HG02588 (cell line): ENCODE measurements at regions not wholly inside any gene's neighbourhood (a gene's known extent, or its start where the extent isn't known, plus 50 kb on each side); places are given as distances from the start of the nearest gene placed in this dataset.

Source experiments
- ATAC-seq: cut with Tn5 transposase; IDR thresholded peaks from one replicate; pipeline ENCODE4 v1.9.1; 2021; ENCODE audit warnings: mild to moderate bottlenecking, moderate library complexity; ENCODE audit not compliant: unreplicated experiment

DNA sequence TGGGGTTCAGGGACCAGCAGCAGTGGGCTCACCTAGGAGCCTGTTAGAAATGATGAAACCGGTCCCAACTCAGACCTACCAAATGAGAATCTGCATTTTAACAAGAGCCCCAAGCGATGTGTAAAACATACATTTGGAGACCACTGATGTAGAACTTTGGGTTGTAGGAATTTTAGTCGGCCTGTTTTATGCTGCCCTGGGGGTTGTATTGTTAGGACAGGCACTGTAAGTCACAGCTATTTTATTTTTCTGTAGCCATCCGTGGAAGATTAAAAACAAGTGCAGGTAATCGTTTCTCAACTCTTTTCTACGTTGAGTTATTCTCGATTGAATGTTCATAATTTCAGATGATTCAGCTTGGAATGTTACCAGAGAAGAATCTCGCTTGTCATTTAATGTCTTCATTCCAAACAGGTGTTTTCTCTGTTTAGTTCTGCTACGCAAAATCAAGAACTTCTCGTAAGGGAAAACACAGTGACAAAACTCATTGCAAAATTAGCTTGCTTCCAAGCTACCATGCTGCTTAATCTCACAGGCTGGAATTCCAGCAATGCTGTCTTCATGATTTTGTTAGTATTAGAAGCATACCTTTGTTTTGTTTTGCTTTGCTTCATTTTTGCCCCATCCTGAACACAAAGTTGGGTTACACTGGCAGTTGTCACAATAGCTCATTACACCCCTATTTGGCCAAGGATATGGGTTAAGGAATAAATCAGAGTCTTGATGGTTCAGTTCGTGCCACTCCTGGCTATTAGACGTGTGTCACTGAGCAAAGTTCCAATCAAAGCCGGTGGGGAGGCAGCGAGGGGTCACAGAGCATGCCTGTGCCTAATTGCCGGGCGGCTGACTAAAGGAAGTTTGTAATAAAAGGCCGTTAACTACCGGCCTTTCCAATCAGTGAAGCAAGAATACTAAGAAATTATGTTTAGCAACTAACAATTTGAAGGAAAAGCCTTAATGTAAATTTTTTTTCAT is 676.9 kb downstream of the GATA3 start:
- ATAC-seq, result no peak

DNA sequence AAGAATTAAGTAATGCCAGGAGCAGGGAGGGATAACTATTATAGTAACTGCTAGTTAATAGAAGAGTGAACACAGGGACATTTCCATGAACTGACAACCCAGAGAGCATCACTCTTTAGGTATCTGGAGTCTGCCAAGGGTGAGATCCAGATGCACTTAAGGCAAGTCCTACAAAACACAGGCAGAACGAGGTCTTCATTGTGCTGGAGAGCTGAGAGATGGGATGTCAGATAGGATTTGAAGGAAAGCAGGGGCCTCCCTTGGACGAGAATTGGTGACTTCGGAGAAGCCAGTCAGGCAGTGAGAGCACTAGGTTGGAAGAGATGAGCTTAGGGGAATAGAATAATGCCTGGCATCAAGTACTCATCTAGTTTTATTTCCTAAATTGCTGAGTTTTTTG is 684.5 kb downstream of the GATA3 start:
- ATAC-seq, result no peak

DNA sequence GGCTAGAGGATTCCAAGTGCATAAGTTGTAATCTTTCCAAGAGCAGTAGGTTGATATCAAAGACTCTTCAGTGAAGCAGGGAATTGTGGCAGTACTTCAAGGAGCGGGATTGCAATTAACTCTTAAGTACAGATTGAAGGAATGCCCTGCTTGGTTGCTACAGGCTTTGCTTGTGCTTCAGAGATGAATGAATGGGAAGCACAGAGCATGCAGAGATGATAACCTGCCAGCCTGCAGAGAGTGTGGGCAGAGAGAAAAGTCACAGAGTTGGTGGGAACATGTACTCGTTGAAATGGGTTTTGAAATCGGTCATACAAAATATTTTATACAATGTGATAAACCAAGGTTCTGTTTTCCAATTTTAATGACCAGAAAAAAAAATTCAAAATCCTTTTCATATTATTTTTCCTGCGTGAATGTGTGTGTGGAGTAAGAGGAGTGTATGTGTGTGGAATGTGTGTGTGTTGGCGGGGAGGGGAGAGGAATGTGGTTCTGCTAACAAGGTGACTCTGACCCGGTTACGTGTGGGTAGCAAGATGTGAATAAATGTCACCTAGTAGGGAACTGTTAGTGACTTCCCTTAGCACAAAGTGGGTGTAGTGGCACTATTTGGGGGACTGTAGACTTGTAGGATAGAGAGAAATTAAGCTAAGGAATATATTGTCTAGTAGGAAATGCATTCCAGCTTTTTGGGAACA is 697.8 kb downstream of the GATA3 start:
- ATAC-seq, result no peak

DNA sequence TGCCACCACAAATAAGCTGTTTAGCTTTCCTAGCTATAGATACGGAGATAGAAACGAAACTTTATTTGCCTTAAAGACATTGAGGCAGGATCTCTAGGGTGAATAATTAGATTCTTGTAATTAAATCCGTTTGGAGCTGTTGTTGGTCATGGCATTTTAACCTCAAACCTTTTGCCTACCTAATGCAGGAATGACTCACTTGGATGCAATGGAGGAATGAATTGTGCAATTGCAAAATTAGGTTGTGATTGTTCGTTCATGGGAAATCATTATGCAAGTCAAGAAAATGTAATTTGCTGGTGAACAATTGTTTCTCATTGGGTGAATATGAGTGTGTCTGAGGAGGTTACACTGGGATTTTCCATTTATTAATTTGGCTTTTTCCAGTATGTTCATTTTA is 703.5 kb downstream of the GATA3 start:
- ATAC-seq, result no peak

DNA sequence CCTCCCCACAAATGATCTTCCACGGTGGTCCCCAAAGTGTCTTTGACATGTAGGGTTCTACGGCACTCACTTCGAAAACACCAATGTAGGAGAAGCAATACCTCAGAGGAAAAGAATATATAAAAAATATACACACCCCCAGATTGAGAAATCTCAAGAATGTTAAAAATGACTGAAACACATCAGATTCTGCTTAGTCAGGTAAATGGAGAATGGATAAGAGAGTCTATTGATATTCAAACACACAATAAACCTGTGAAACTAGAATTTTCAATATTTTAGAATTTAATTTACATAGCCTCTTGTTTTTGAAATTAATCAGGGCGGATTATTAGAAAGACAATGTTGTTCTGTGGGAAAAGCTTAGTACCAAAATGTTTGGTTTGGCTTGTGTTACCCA is 712.4 kb downstream of the GATA3 start:
- no peak for ATAC-seq

DNA sequence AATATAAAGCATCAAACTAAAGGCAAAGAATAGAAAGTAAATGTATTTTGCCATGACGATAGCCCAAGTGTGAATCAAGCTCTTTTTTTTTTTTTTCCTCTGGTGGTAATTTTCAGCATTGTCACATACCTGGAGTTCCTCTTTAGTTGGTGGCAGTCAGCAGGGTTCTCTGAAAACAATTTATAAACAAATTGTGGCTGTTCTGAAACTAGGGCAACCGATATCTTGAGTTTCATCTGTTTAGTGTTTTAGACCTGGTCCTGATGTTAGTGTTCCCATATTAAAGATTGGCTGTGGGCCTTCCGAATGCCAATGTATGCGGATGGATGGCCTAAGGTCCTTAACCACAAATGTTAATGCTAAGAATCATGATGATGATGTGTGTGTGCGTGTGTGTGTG is 713.1 kb downstream of the GATA3 start:
- no peak for ATAC-seq

DNA sequence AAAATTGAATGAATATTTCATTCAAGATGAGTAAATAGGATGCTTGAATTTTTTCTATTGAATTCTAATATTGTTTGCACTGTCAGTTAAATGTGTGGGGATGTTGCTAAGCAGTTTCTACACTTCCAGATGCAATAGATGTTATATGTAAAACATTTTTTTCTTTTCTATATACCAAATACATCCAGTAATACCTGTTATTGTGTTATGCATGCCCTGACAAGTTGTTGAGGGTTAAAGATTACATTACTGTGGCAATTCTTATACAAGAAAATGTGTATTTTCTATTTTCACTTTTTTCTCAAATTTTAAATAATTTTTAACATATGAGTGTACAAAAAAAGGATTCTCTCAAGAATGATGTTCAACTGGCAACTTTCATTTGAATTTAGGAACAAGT is 713.9 kb downstream of the GATA3 start:
- no peak for ATAC-seq

DNA sequence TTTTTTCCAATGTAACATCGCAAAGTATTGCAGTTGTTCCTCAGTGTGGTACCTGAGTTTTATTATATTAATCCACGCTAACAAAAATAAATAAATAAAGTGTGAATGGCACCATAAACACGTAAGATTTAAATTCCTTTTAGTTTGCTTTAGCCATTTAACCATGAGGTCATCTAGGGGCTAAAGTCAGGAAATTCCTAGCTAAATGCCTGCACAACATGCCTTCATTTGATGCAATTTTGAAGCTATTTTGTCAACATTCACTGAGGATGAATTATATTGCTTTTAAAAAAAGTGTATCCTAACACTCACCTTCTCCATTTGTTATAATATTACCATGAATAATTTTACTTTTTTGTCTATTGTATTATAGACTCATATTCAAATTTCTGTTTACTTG is 714.4 kb downstream of the GATA3 start:
- no peak for ATAC-seq

DNA sequence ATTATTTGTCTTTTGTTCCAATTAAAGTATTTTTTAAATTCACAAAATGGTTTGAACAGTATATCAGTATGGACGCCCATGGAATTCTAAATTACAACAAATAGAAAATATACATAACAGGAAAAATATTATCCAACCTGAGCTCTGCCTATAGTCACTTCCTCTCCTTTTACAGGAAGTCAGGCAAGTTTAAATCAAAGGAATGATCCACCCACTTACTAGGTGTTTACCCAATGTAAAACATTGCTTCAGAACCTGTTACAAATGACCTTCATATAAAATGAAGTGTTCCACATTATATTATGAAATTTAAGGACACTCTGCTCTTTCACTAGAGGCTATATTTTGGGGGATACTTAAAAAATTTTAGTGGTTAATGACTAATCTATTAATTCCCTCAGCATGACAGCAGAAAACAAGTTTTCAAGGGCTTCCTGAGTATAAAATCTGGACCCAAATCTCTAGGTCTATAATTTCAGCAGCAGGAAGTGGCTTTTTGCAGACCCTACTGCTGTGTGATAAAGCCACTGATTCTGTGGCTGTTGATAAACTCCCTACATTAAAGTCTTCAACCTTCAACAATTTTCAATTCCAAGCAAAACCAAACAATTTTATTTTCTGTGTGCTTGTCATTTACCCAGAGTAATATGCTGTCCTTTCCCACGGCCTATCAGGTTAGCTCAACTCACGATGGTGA is 722.6 kb downstream of the GATA3 start:
- ATAC-seq, result no peak

DNA sequence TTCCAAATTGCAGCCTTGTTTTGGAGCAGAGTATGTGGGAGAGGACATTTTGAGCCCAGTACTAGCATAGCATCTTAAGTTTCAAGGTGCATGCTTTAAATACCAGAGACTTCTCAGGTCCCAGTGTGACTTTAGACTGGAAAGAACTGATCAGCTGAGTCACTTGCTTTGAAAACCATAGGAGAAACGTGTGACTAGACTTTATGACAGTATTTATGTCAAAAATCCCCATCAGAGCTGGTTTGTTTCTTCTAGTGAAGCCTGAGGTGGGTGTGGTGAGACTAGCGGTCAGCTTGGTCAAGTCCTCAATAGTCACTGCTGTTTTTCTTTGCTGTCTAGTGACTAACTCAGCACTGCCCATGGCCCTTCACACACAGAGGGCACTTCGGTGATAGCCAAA is 724.2 kb downstream of the GATA3 start:
- ATAC-seq, result no peak

DNA sequence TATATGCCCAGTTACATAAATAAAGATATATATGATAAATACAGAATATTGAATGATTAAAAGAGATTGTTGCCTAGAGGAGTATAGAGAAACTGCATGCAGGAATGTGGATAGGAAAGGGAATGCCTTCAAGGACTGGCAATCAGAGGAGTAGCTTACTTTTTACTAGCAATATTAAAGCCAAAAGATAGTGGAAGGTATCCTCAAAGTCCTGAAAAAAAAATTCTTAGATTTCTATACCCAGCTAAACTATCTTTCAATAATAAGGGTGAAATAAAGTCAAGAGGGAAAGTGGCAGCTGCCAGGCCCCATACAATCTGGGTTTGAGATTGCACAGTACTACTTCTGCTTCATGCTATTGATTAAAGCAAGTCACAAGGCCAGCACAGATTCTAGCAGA is 733.2 kb downstream of the GATA3 start:
- ATAC-seq, result no peak

DNA sequence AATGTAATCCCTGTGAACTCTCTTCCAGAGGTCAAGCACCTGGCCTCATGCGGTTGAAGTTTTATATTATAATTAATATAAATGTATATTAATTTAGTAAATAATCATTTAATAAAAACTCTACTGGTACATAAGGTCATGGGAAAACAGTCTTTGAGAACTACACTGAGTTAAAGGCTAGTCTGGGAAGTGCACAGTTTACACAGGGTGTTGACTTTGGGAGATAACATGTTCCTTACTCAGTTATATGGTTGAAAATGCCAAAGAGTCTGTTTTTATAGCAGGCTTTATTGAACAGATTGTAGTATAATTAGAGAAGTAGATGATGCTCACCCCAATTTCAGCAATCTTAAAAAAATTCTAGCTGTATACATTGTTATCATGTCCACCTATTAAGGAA is 735.9 kb downstream of the GATA3 start:
- ATAC-seq, result no peak

DNA sequence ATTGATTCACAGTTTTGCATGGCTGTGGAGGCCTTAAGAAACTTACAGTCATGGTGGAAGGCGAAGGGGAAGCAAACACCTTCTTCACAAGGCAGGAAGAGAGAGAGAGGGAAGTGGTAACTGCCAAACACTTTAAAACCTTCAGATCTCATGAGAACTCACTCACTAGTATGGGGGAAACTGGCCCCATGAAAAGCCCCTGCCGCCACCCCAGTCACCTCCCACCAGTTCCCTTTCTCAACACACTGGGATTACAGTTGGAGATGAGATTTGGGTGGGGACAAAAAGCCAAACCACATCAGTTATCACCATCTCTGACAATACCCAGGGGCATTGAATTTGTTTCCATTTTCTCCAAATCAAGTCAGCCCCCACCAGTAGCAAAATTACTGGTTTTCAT is 740.4 kb downstream of the GATA3 start:
- ATAC-seq, result no peak

DNA sequence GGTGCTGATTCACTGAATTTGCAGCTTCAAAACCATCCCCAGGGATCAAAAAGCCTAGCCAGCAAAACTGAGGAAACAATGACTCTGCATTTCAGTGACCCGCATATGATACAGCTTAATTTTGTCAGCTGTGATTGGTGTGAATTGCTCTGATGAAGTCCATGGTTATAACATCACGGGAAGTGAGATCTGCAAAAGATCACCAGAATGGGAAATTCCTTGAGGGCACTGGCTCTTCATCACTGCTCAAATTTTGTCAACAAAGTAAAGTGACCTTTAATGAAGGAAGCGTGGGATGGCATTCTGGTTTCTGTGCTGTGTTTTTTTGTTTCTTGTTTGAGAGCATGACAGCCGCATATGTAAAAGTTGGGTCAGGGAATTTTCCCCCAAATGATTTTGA is 745.9 kb downstream of the GATA3 start:
- no peak for ATAC-seq

DNA sequence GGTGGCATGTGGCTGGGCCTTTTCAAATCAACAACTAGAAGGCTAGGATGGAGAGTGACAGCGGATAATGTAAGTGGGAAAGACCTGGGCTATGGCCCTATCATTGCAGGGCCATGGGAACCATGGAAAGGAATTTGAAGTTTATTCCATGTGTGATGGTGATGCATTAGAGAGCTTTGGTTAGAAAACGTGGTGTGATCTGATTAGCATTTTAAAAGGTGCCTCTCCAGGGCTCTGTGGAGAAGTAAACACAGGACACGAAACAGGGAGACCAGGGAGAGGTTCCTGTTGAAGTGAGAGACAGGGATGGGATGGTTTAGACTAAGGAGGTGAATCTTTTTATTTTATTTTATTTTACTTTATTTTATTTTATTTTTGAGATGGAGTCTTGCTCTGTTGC is 749.5 kb downstream of the GATA3 start:
- no peak for ATAC-seq

DNA sequence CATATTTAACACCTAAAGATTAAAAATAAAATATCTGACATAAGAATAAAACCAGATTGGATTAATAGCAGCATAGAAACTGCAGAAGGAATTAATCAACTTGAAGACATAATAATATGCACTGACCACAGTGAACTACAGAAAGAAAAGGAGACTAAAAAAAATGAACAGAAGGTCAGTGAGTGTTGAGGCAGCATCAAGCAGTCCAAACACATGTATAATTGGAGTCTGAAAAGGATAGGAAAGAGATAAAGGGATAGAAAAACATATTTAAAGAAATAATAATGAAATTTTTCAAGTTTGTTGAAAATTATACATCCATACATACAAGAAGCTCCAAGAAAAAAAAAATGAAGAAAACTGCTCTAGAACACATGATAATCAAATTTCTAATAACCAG is 756.2 kb downstream of the GATA3 start:
- ATAC-seq, result no peak

DNA sequence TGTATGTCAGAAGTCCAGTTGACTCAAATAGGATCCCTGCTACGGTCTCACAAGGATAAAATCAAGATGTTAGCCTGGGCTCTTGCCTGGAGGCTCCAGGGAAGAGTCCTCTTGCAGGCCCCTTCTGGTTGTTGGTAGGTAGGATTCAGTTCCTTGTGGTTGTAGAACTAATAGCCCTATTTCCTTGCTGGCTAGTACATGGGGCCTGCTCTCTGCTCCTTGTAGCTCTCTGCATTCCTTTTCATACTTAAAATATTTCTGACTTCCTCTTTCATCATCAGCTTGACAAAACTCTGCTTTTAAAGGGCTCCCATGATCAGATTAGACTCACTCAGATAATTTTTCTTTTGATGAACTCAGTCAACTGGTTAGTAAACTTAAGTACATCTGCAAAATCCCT is 756.7 kb downstream of the GATA3 start:
- no peak for ATAC-seq

DNA sequence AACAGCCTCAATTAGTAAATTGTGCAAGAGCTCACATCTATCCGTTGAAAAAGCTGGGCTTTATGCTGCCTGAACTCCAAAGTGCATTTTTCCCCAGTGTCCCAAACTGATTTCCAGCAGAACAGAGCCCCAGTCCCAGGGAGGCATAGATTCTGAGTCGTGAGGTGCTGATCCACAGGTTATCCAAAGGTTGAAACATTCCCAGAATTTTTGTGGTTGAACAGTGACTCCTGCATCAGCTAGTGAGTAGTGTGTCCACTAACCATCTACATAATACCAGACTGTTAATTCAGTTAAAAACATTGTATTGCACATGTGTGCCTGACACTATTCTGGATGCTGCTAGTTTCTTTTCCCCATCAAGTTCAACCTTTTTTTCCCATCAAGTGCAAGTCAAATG is 761.5 kb downstream of the GATA3 start:
- ATAC-seq, result no peak

DNA sequence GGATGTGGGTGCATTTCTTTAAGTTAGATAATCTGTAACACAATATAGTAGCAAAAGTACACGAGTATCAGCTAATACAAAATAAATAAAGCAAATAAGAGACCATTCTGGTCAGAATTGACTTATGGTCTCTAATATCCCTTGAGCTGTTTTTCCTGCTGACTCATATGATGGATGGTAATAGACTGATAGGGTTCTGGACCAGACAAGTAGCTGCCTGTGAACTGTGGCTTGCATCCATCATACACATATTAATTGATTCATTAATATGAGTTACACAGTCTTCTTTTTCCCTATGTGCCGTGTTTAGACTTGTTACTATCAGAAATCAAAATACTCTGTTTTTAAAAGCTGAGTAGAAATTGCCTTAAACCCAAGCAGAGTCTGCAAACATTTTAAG is 762.8 kb downstream of the GATA3 start:
- no peak for ATAC-seq

DNA sequence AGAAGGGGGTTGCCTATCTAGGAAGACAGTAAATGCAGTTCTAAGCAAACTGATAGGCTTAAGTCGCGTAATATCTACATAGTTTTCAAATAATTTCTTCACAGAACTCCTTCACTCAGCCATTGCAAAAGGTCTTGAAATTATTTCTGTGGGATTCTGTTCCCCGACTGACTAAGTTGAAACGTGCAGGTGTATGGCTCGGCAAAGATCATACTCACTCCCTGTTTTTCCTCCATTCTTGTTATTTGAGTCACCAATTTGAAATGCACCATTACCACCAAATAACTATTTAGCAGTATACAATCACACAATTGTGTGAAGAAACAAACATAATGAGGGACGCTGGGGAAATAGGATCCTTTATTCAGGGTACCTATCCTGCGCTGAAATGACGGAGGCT is 771.1 kb downstream of the GATA3 start:
- ATAC-seq, result no peak

DNA sequence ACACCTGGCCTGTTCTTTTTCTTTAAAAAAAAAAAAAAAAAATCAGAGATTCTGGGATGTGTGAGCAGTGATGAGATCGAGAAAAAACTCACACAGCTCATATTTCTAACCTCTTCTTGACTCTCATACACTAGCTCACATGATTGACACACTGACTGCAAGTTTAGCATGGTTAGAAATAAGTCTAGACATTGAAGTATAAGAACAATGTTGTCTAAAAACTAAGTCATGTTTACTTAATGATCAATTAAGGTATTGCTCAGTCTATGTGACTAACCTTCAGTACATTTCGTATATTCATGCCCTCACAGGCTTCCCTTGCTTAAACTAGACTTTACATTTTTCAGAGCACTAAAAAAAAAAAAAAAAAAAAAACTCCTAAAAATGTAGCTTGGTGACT is 775.1 kb downstream of the GATA3 start:
- no peak for ATAC-seq

DNA sequence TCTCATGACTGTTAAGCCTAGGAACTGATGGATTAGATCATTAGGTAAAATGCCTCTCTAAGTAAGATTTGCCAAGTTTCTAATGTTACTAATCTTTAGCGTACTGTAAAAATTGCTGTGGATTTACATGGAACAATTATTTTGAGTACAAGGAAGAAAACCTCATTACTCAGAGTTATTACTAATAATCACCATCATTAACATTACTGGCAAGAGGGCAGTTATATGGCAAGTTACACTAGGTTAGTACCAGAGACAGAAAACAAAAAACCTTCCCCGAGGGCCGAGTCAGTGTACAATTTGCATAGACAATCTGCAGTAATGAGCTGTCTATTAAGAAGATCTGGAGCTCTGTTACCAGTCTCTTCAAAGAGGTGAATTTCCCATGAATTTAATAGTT is 775.6 kb downstream of the GATA3 start:
- no peak for ATAC-seq
